ENCODE measurements at regions not wholly inside any gene's neighbourhood (a gene's known extent, or its start where the extent isn't known, plus 50 kb on each side); places are given as distances from the start of the nearest gene placed in this dataset.

GRCh38 chr3:159856590-159857104, 132.0 kb upstream of the IL12A start:
- no peak for DNase-seq

GRCh38 chr3:159857840-159858239, 130.8 kb upstream of the IL12A start:
- DNase-seq, result no peak

- DNase-seq, result no peak
Observed at GRCh38 chr3:159858650-159859049, 130.0 kb upstream of the IL12A start.

GRCh38 chr3:159859424-159859823, 129.2 kb upstream of the IL12A start:
- DNase-seq, result no peak

GRCh38 chr3:159859836-159860235, 128.8 kb upstream of the IL12A start:
- DNase-seq, result no peak

- no peak for DNase-seq
Observed at GRCh38 chr3:159860269-159861116, 128.1 kb upstream of the IL12A start.

GRCh38 chr3:159861369-159861987, 127.2 kb upstream of the IL12A start:
- no peak for DNase-seq

- no peak for DNase-seq
Observed at GRCh38 chr3:159865041-159865579, 123.5 kb upstream of the IL12A start.

- no peak for DNase-seq
Observed at GRCh38 chr3:159866201-159866746, 122.4 kb upstream of the IL12A start.

- DNase-seq, result no peak
Observed at GRCh38 chr3:159867372-159867771, 121.3 kb upstream of the IL12A start.

GRCh38 chr3:159870723-159871122, 117.9 kb upstream of the IL12A start:
- no peak for DNase-seq

GRCh38 chr3:159872374-159873109, 116.1 kb upstream of the IL12A start:
- DNase-seq, result no peak

GRCh38 chr3:159875116-159875515, 113.5 kb upstream of the IL12A start:
- DNase-seq, result no peak

- no peak for DNase-seq
Observed at GRCh38 chr3:159877924-159878323, 110.7 kb upstream of the IL12A start.

- DNase-seq, result no peak
Observed at GRCh38 chr3:159879146-159879545, 109.5 kb upstream of the IL12A start.

- no peak for DNase-seq
Observed at GRCh38 chr3:159879598-159879997, 109.0 kb upstream of the IL12A start.

- no peak for DNase-seq
Observed at GRCh38 chr3:159881208-159881607, 107.4 kb upstream of the IL12A start.

GRCh38 chr3:159881828-159882309, 106.8 kb upstream of the IL12A start:
- DNase-seq, result no peak

GRCh38 chr3:159882367-159882766, 106.3 kb upstream of the IL12A start:
- no peak for DNase-seq

GRCh38 chr3:159882790-159883779, 105.5 kb upstream of the IL12A start:
- no peak for DNase-seq

- DNase-seq, result no peak
Observed at GRCh38 chr3:159884661-159885402, 103.8 kb upstream of the IL12A start.
